Medulla oblongata (tissue), 1 donor: ENCODE measurements at regions not wholly inside any gene's neighbourhood (a gene's known extent, or its start where the extent isn't known, plus 50 kb on each side); places are given as distances from the start of the nearest gene placed in this dataset.

Source experiments
- DNase-seq: peaks from one replicate; pipeline ENCODE4 v3.0.0-alpha.2; 2015; ENCODE audit errors: extremely low spot score

DNA sequence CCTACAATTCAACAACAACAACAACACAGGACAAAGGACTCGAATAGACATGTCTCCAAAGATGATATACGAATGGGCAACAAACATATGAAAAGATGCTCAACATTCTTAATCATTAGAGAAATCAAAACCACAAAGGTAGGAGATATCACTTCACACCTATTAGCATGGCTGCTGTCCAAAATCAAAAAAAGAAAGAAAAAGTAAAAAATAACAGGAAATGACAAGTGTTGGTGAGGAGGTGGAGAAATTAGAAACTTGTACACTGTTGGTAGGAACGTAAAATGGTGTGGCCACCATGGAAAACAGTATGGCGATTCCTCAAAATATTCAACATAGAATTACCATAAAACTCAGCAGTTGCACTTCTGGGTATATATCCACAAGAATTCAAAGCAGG, 312.3 kb upstream of the STT3B start:
- no peak for DNase-seq

- no peak for DNase-seq
Measured at GRCh38 chr3:31223278-31223677, 309.4 kb upstream of the STT3B start.

GRCh38 chr3:31224936-31225335, 307.8 kb upstream of the STT3B start:
- DNase-seq, result no peak

- DNase-seq, result no peak
Measured at GRCh38 chr3:31225923-31226322, 306.8 kb upstream of the STT3B start.

- DNase-seq, result no peak
Measured at GRCh38 chr3:31226346-31226745, 306.4 kb upstream of the STT3B start.

DNA sequence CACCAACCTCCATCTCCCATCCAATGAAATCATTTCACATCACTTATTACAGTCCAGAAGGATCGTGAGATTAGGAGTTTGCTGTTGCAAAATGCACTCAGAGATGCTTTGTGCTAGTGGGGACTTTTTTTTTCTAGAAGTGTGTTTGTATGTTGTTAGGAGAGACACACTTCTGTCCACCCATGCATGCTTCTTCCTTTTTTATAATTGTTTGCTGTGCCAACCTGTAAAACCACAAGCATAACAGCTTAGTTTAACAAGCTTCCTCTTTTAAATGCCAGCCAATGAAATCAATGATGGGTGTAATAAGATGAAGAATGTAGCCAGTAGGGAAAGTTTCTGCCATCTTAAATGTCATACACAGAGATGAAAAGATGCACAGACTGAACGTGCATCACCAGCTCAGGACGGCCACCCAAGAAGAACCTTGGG, 305.6 kb upstream of the STT3B start:
- DNase-seq, result no peak

- DNase-seq, result no peak
Measured at GRCh38 chr3:31230425-31231223, 302.1 kb upstream of the STT3B start.

DNA sequence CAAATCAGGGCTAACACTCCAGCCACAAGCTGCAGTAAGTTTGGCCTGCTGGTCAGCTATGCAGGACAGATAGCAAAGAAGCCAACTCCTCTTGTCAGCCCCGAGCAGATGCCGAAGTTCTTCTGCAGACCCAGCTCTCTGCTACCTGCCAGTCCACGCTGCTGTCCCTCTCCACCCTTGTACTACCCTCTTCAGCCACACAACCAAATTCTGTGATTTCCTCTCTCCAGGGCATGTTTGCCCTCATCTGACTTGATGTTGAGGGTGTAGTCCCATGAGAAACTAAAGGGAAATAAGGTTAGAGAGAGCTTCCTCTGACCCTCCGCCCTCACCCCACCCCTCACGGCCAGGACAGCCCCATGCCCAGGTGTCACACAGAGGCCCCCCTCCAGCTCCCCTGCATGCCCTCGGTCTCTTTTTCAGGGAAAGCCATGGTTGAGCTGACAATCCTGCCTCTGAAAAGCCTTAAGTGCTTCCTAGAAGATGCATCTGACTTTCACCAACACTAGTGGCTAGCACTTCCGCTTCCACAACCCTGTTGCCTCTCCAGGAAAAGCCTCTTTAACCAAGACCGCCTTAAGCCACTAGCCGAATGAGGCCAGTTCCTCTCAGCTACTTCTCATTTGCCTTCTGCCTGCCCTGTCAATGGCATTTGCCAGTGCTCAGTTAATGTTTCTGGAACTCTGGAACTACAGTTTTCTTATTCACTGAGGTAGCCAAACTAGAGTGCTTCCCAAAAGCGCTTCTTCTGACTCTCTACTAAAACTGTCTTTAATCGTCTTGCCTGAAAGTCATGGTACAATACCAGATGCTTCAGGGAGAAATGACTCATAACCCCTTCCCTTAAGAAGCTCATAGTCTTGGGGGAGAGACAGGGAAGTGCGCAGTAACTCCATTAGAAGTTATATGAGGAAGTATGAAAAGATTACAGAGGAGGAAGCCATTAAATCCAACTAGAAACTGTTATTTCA, 300.4 kb upstream of the STT3B start:
- DNase-seq, result no peak

GRCh38 chr3:31234145-31234544, 298.6 kb upstream of the STT3B start:
- no peak for DNase-seq

GRCh38 chr3:31235062-31235700, 297.5 kb upstream of the STT3B start:
- DNase-seq, result no peak

DNA sequence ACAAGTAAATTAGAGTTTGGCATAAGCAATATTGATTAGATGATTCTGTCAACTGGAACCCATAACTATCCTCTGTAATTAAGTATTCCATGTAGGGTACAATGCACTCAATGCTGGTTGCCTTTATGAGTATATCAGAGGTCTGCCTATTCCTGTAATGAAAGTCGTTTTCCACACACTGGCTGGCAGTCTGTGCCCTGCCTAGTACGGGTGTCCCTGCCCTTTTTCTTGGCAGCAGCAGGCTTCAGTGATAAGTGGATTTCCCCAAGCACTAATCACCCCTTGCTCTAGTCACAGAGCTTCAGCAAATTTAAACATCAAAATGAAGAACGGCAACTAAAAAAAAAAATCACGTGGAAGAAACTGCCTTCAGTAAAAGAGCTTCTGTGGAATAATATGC, 294.8 kb upstream of the STT3B start:
- no peak for DNase-seq

DNA sequence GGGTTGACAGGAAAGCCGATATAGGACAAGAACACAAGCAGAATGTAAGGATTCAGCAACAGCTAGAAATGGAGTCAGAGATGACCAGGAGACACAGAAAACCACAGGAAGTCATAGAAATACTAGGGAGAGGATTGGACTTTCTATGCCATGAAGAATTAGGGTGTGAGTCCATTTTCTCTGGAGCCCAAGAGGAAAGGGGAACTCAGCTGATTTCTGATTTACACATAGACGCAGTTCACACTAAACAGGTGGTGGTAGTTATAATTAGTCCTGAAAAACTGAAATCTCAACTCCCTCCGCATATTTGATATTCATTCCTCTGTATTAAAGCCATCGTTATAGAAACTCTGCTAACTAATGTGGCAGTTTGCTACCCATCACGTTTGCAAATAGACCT, 292.7 kb upstream of the STT3B start:
- no peak for DNase-seq

DNA sequence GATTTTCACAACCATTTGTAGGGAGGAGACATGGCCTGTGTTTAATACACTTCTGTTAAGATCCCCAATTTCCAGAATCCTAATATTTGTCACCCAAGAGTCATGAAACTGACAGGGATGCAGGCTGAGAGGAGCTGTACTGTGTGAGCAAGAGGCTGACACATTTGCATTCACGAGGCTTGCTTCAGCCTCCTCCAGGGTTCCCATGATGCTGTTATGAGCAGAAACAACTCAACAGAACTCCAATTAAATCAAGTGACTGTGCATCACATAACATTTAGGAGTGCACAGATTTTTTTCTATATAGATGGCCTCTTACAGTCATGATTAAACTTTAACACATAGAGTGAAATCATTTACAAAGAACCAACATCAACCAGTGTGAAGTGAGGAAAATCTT, 292.3 kb upstream of the STT3B start:
- DNase-seq, result no peak

GRCh38 chr3:31240874-31241273, 291.9 kb upstream of the STT3B start:
- DNase-seq, result no peak

GRCh38 chr3:31241533-31241932, 291.2 kb upstream of the STT3B start:
- no peak for DNase-seq

GRCh38 chr3:31242026-31242960, 290.4 kb upstream of the STT3B start:
- DNase-seq, result no peak

DNA sequence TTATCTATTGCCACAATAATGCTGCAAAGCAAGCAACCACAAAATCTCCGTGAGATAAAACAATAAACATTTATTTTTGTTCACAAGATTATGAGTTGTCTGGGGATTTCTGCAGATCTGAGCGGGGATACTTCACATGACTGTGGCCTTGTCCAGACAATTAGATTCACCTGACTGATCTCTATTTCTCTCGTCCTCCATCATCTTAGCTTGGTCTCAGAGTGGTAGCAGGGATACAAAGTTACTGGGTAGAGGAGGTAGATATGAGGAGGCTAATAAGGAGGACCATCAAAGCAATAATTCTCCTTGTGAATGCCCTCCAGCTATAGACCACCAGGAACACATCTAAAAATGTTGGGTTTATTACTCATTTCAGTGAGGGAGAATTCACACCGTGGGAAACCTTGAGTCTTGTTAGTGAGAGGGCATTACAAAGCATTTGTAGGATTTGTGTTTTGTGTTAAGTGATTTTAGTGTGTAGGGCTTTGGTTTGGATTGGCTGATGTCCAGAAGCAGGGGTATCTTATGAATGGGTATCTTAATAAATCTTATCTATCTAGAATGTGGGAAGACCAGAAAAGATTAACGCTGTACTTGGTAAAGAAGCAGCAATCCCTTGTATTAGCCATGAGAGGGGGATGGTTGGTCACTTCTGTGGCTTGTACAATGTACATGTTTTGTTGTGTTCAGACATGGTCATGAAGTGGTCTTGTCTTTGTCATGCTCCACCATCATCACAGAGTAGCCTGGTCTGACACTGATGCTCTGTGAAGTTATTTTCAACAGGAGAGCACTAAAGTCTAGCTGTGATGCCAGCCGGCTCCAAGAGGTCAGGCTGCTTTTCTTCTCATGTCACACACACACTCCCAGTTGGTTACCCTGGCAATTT, 287.6 kb upstream of the STT3B start:
- DNase-seq, result no peak

GRCh38 chr3:31246293-31247062, 286.2 kb upstream of the STT3B start:
- no peak for DNase-seq

- no peak for DNase-seq
Measured at GRCh38 chr3:31247063-31247447, 285.7 kb upstream of the STT3B start.
